Stimulated activated CD4-positive, alpha-beta T cell treated with anti-CD3 and anti-CD28 coated beads, Interleukin-1b, Interleukin-23, amount 100 ng/mL, for 4 hours (primary cell): ENCODE measurements at regions not wholly inside any gene's neighbourhood (a gene's known extent, or its start where the extent isn't known, plus 50 kb on each side); places are given as distances from the start of the nearest gene placed in this dataset.
"Not testable (repeated sequence)": the region's sequence is repeated elsewhere in the genome, so short reads cannot be mapped to it uniquely, and the experiment has no call there.

ENCODE experiments used
- DNase-seq, 2 donors: peaks; one replicate each; pipeline ENCODE4 v3.0.0-alpha.2; 2020; ENCODE audit warnings: low read depth in 2 of 2

- DNase-seq, result not testable (repeated sequence)
Measured at GRCh38 chr1:120465900-120466299, 51.1 kb downstream of the NBPF8 start.

- DNase-seq, result not testable (repeated sequence)
Measured at GRCh38 chr1:120477663-120478062, 62.8 kb downstream of the NBPF8 start.

GRCh38 chr1:120478400-120478799 lies 63.6 kb downstream of the NBPF8 start:
- DNase-seq, result not testable (repeated sequence)

GRCh38 chr1:120487542-120487941 lies 72.7 kb downstream of the NBPF8 start:
- DNase-seq, result not testable (repeated sequence)

GRCh38 chr1:120489217-120489616 lies 74.4 kb downstream of the NBPF8 start:
- DNase-seq, result not testable (repeated sequence)

GRCh38 chr1:120497145-120497544 lies 82.3 kb downstream of the NBPF8 start:
- not testable (repeated sequence) for DNase-seq

- not testable (repeated sequence) for DNase-seq
Measured at GRCh38 chr1:120503284-120503683, 88.4 kb downstream of the NBPF8 start.

GRCh38 chr1:120506352-120506751 lies 91.5 kb downstream of the NBPF8 start:
- DNase-seq, result not testable (repeated sequence)

- not testable (repeated sequence) for DNase-seq
Measured at GRCh38 chr1:120508351-120508750, 93.5 kb downstream of the NBPF8 start.

GRCh38 chr1:120509258-120509657 lies 94.4 kb downstream of the NBPF8 start:
- DNase-seq, result not testable (repeated sequence)

GRCh38 chr1:120513099-120513498 lies 98.3 kb downstream of the NBPF8 start:
- not testable (repeated sequence) for DNase-seq

- DNase-seq, result not testable (repeated sequence)
Measured at GRCh38 chr1:120513531-120513930, 98.7 kb downstream of the NBPF8 start.

- not testable (repeated sequence) for DNase-seq
Measured at GRCh38 chr1:120519196-120519595, 104.4 kb downstream of the NBPF8 start.

GRCh38 chr1:120524416-120524815 lies 109.6 kb downstream of the NBPF8 start:
- not testable (repeated sequence) for DNase-seq

- not testable (repeated sequence) for DNase-seq
Measured at GRCh38 chr1:120525386-120525785, 110.6 kb downstream of the NBPF8 start.

- not testable (repeated sequence) for DNase-seq
Measured at GRCh38 chr1:120529475-120530089, 114.7 kb downstream of the NBPF8 start.

- DNase-seq, result not testable (repeated sequence)
Measured at GRCh38 chr1:120531455-120531854, 116.6 kb downstream of the NBPF8 start.

GRCh38 chr1:120534361-120535047 lies 119.7 kb downstream of the NBPF8 start:
- not testable (repeated sequence) for DNase-seq

GRCh38 chr1:120535052-120535451 lies 120.2 kb downstream of the NBPF8 start:
- not testable (repeated sequence) for DNase-seq

- not testable (repeated sequence) for DNase-seq
Measured at GRCh38 chr1:120541394-120541793, 126.6 kb downstream of the NBPF8 start.

- DNase-seq, result not testable (repeated sequence)
Measured at GRCh38 chr1:120542365-120542764, 127.5 kb downstream of the NBPF8 start.

- not testable (repeated sequence) for DNase-seq
Measured at GRCh38 chr1:120542940-120543339, 128.1 kb downstream of the NBPF8 start.

- peak; percentile 55 to 87 for DNase-seq
Measured at GRCh38 chr1:120544434-120544833, 129.6 kb downstream of the NBPF8 start.
